OCI-LY7 (cell line): ENCODE measurements at regions not wholly inside any gene's neighbourhood (a gene's known extent, or its start where the extent isn't known, plus 50 kb on each side); places are given as distances from the start of the nearest gene placed in this dataset.

ENCODE experiments used
- BruUV-seq: library from RNA; stranded (reverse); fragments of 400-500 nt; replicated peaks from 2 replicates; lab custom pipeline; 2021; lab: Mats Ljungman, UMichigan
- CTCF ChIA-PET: fragments of 300-600 bp; sonication (Branson Sonifier 250); formaldehyde crosslinking; loops from one replicate; lab custom pipeline; 2022; ENCODE audit warnings: antibody characterized with exemption; ENCODE audit not compliant: unreplicated experiment; lab: Charles Lee
- POLR2A ChIA-PET: fragments of 300-600 bp; sonication (Branson Sonifier 250); formaldehyde crosslinking; loops from one replicate; lab custom pipeline; 2022; ENCODE audit warnings: antibody characterized with exemption; lab: Charles Lee
- DNase-seq: peaks from one replicate; pipeline ENCODE4 v3.0.0-alpha.2; 2015; ENCODE audit warnings: low spot score
- H2AFZ ChIP-seq: fragments of 200-600 bp; sonication (generic), shearing (Covaris generic); 2 replicates; pipeline ENCODE4 v1.6.1; 2014; ENCODE audit warnings: mild to moderate bottlenecking, antibody characterized with exemption, low read length, moderate library complexity
- H3K27ac ChIP-seq: fragments of 200-600 bp; sonication (generic); 2 replicates; pipeline ENCODE4 v1.5.1; 2014; ENCODE audit warnings: mixed run types, low read depth, mild to moderate bottlenecking, moderate library complexity, low read length, inconsistent platforms; ENCODE audit not compliant: poor library complexity, severe bottlenecking
- H3K36me3 ChIP-seq: fragments of 200-600 bp; sonication (generic); 2 replicates; pipeline ENCODE4 v1.6.1; 2014; ENCODE audit warnings: mild to moderate bottlenecking, antibody characterized with exemption, low read length, moderate library complexity, mixed read lengths; ENCODE audit not compliant: insufficient read depth
- H3K4me1 ChIP-seq: fragments of 200-600 bp; sonication (generic); 2 replicates; pipeline ENCODE4 v1.5.1; 2014; ENCODE audit warnings: mild to moderate bottlenecking, low read length; ENCODE audit not compliant: insufficient read depth, poor library complexity, severe bottlenecking
- H3K4me2 ChIP-seq: fragments of 200-600 bp; sonication (generic); 2 replicates; pipeline ENCODE4 v1.6.1; 2014; ENCODE audit warnings: mild to moderate bottlenecking, low read length
- H3K4me3 ChIP-seq: fragments of 200-600 bp; sonication (generic); 2 replicates; pipeline ENCODE4 v1.5.1; 2014; ENCODE audit warnings: mild to moderate bottlenecking, low read depth, low read length; ENCODE audit not compliant: poor library complexity, severe bottlenecking
- H3K79me2 ChIP-seq: fragments of 200-600 bp; sonication (generic); 2 replicates; pipeline ENCODE4 v1.6.1; 2016; ENCODE audit warnings: low read depth, mild to moderate bottlenecking, low read length, moderate library complexity, mixed read lengths; ENCODE audit not compliant: insufficient read depth
- H3K9me2 ChIP-seq: fragments of 200-600 bp; sonication (generic); 2 replicates; pipeline ENCODE4 v1.6.1; 2016; ENCODE audit warnings: mild to moderate bottlenecking, low read length, mixed read lengths; ENCODE audit not compliant: insufficient read depth
- H3K9me3 ChIP-seq: fragments of 200-600 bp; sonication (generic); 2 replicates; pipeline ENCODE4 v1.6.1; 2014; ENCODE audit warnings: mild to moderate bottlenecking, mixed run types, low read length, mixed read lengths
- H4K20me1 ChIP-seq: fragments of 200-600 bp; sonication (generic); 2 replicates; pipeline ENCODE4 v1.6.1; 2014; ENCODE audit warnings: mild to moderate bottlenecking, antibody characterized with exemption, low read length, moderate library complexity, mixed read lengths; ENCODE audit not compliant: insufficient read depth
- EZH2phosphoT487 ChIP-seq: fragments of 200-600 bp; sonication (generic); IDR thresholded peaks from 2 replicates; pipeline ENCODE4 v1.6.1; 2018; ENCODE audit warnings: low read depth, borderline replicate concordance, mild to moderate bottlenecking, mixed run types, antibody characterized with exemption, low read length, moderate library complexity, mixed read lengths
- intact Hi-C: fragments of 100-400 bp; cut with micrococcal nuclease; formaldehyde crosslinking; loops from one replicate; pipeline ENCODE4 v1.10.0; 2022; ENCODE audit not compliant: unreplicated experiment
- TF ChIP-seq, protein P1 (sequence below): fragments of 200-600 bp; sonication (generic); conservative IDR thresholded peaks from 2 replicates; pipeline ENCODE4 v1.5.1; 2014; ENCODE audit warnings: mild to moderate bottlenecking, antibody characterized with exemption, low read length, moderate library complexity, mixed read lengths

DNA sequence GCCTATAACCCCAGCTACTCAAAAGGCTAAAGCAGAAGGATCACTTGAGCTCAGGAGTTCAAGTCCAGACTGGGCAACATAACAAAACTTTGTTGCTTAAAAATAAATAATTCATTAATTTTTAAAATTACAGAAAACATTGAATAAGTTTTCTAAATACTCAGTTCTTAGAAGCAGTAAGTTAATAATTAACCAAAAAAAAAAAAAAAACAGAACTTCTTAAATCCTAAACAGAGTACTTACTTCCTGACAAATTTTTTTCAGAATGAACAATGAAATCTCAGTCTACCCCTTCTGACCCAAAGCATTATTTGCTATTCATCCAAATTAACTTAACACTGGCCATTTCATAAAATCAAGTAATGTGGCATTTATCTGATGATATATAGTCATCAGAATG, 65.4 kb upstream of the ARHGAP32 start:
- Histone ChIP-seq H3K4me2 (no peak overlapping the region), H2AFZ (no peak overlapping the region), H3K9me3 (no peaks in the 10 kb centered on the region), H4K20me1 (no peaks in the 10 kb centered on the region), H3K36me3 (no peaks in the 10 kb centered on the region), H3K4me1 (no peaks in the 10 kb centered on the region), H3K79me2 (no peaks in the 10 kb centered on the region), H3K27ac (no peak overlapping the region), H3K9me2 (no peaks in the 10 kb centered on the region), H3K4me3 (no peak overlapping the region)
- ChIA-PET CTCF (no interaction called here), POLR2A (no interaction called here)
- TF ChIP-seq EZH2phosphoT487 = no peak
- TF ChIP-seq, protein P1, sequence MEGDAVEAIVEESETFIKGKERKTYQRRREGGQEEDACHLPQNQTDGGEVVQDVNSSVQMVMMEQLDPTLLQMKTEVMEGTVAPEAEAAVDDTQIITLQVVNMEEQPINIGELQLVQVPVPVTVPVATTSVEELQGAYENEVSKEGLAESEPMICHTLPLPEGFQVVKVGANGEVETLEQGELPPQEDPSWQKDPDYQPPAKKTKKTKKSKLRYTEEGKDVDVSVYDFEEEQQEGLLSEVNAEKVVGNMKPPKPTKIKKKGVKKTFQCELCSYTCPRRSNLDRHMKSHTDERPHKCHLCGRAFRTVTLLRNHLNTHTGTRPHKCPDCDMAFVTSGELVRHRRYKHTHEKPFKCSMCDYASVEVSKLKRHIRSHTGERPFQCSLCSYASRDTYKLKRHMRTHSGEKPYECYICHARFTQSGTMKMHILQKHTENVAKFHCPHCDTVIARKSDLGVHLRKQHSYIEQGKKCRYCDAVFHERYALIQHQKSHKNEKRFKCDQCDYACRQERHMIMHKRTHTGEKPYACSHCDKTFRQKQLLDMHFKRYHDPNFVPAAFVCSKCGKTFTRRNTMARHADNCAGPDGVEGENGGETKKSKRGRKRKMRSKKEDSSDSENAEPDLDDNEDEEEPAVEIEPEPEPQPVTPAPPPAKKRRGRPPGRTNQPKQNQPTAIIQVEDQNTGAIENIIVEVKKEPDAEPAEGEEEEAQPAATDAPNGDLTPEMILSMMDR = no peak
- BruUV-seq = no TSS peak
- intact Hi-C loops = no loop called here
- DNase-seq = no peak

DNA sequence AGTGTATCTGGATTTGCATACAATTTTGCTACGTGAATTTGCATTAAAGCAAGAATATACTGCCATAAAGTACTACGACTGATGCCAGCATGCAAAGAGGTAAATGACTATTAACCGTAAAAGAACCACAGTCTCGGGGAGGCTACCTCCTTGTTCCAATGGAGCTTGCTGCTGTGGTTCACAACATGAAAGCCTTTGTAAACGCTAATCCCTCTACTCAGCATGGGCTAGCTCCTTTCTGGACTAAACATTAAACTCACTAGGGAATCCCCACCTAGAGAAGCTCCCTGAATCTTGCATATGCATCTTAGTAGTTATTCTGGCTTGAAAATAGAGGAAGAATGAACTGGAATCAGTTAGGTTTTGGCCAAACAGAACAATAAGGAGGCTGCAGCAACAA, 60.5 kb upstream of the ARHGAP32 start:
- H3K4me3 ChIP-seq = no peak overlapping the region
- H3K4me1 ChIP-seq = no peaks in the 10 kb centered on the region
- H3K9me2 ChIP-seq = no peaks in the 10 kb centered on the region
- no peak for DNase-seq
- BruUV-seq = no TSS peak
- H2AFZ ChIP-seq = no peak overlapping the region
- H3K36me3 ChIP-seq = no peaks in the 10 kb centered on the region
- no peak overlapping the region for H3K4me2 ChIP-seq
- TF ChIP-seq, protein P1 = no peak
- TF ChIP-seq EZH2phosphoT487 = no peak
- H3K9me3 ChIP-seq = no peaks in the 10 kb centered on the region
- ChIA-PET CTCF (no interaction called here), POLR2A (interaction anchor here (0.6 kb wide), 1 partner anchor 389 kb away, joined by 3 read pairs; no protein-coding TSS in a partner anchor)
- H3K27ac ChIP-seq = no peak overlapping the region
- H3K79me2 ChIP-seq = no peaks in the 10 kb centered on the region
- H4K20me1 ChIP-seq = no peaks in the 10 kb centered on the region
- intact Hi-C loops = no loop called here

DNA sequence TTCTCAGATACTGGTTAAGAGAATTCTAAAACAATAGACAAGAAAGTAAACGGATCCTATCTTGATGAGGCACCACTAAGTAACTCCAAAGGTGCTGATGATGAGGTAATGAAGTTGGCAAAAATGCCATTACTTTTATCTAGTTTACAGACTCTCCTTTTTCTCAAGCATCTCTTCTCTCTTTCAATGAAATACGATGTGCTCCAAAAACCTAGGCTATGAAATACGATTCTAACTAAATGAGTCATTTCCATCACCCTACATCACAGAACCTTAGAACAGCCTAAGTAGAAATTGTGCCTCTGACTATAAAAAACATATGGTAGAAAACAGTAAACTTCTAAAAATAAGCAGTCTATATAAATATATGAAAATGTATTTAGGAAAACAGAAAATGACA, 58.9 kb upstream of the ARHGAP32 start:
- Histone ChIP-seq H3K9me2 (no peaks in the 10 kb centered on the region), H3K27ac (no peak overlapping the region), H3K4me3 (no peak overlapping the region), H3K4me1 (no peaks in the 10 kb centered on the region), H3K9me3 (no peaks in the 10 kb centered on the region), H3K4me2 (no peak overlapping the region), H4K20me1 (no peaks in the 10 kb centered on the region), H3K79me2 (no peaks in the 10 kb centered on the region), H3K36me3 (no peaks in the 10 kb centered on the region), H2AFZ (no peak overlapping the region)
- POLR2A ChIA-PET = interaction anchor here (0.7 to 1.6 kb wide), 2 partner anchors 10 to 33 kb away, joined by 3 to 7 read pairs; no protein-coding TSS in a partner anchor
- no peak for TF ChIP-seq EZH2phosphoT487
- TF ChIP-seq, protein P1 = no peak
- CTCF ChIA-PET = no interaction called here
- no TSS peak for BruUV-seq
- intact Hi-C loops = no loop called here
- no peak for DNase-seq
